ENCODE measurements at regions not wholly inside any gene's neighbourhood (a gene's known extent, or its start where the extent isn't known, plus 50 kb on each side); places are given as distances from the start of the nearest gene placed in this dataset.

- no peak for TF ChIP-seq EZH2phosphoT487 (IDR thresholded peaks at IDR 0.05; ENCODE audit: borderline replicate concordance)
- no peak for TF ChIP-seq CTCF (conservative IDR thresholded peaks at IDR 0.05; ENCODE audit: low read length)
These were observed 325.8 kb upstream of the NAALADL2 start for GRCh38 chr3:174533286-174533685.

All from Loucy (cell line).